ENCODE measurements at regions not wholly inside any gene's neighbourhood (a gene's known extent, or its start where the extent isn't known, plus 50 kb on each side); places are given as distances from the start of the nearest gene placed in this dataset.

GRCh38 chr5:42923710-42924109 is 112.0 kb upstream of the SELENOP start:
- no peak for TF ChIP-seq CTCF (IDR thresholded peaks at IDR 0.05)
- no peak for TF ChIP-seq POLR2A (IDR thresholded peaks at IDR 0.05)

Measured in right lobe of liver (tissue), 4 donors.